GM23248 (cell line): ENCODE measurements at regions not wholly inside any gene's neighbourhood (a gene's known extent, or its start where the extent isn't known, plus 50 kb on each side); places are given as distances from the start of the nearest gene placed in this dataset.

Source experiments
- EZH2 ChIP-seq: fragments of 200-600 bp; sonication (generic); IDR thresholded peaks from 2 replicates; pipeline ENCODE4 v1.6.1; 2018; ENCODE audit warnings: antibody characterized with exemption, mild to moderate bottlenecking; ENCODE audit not compliant: insufficient read depth, poor library complexity, severe bottlenecking
- EZH2phosphoT487 ChIP-seq: fragments of 200-600 bp; sonication (generic); IDR thresholded peaks from 2 replicates; pipeline ENCODE4 v1.6.1; 2018; ENCODE audit warnings: antibody characterized with exemption, moderate library complexity, mild to moderate bottlenecking, low read depth; ENCODE audit not compliant: insufficient read depth

GRCh38 chr3:14317057-14317553 lies 85.3 kb upstream of the SLC6A6 start:
- no peak for TF ChIP-seq EZH2
- TF ChIP-seq EZH2phosphoT487, result no peak
